SK-N-MC (cell line): ENCODE measurements at regions not wholly inside any gene's neighbourhood (a gene's known extent, or its start where the extent isn't known, plus 50 kb on each side); places are given as distances from the start of the nearest gene placed in this dataset.

Experiments
- EZH2 ChIP-seq: fragments of 200-600 bp; sonication (generic); IDR thresholded peaks from one replicate; pipeline ENCODE4 v1.6.1; 2017; ENCODE audit warnings: antibody characterized with exemption
- POLR2AphosphoS5 ChIP-seq: IDR thresholded peaks from 2 replicates; pipeline ENCODE4 v1.6.1; 2012; ENCODE audit warnings: mild to moderate bottlenecking, low read depth, low read length, borderline replicate concordance

- TF ChIP-seq POLR2AphosphoS5 (no peak), EZH2 (no peak)
Measured at GRCh38 chr6:11953641-11954040, 58.5 kb upstream of the HIVEP1 start.
